Calu3 (cell line): ENCODE measurements at regions not wholly inside any gene's neighbourhood (a gene's known extent, or its start where the extent isn't known, plus 50 kb on each side); places are given as distances from the start of the nearest gene placed in this dataset.

Experiments
- BruUV-seq: library from RNA; stranded (reverse); fragments of 400-500 nt; replicated peaks from 2 replicates; lab custom pipeline; 2021; lab: Mats Ljungman, UMichigan
- CTCF ChIA-PET: fragments of 300-600 bp; sonication (Branson Sonifier 250); formaldehyde crosslinking; loops from one replicate; lab custom pipeline; 2022; ENCODE audit warnings: antibody characterized with exemption; lab: Charles Lee
- DNase-seq: peaks from one replicate; pipeline ENCODE4 v3.0.0; 2022
- H3K27ac Mint-ChIP-seq: one replicate; pipeline ENCODE4 v1.8.0; 2022; ENCODE audit warnings: mixed read lengths; ENCODE audit not compliant: unreplicated experiment
- H3K27me3 Mint-ChIP-seq: one replicate; pipeline ENCODE4 v1.8.0; 2022; ENCODE audit warnings: mixed read lengths; ENCODE audit not compliant: unreplicated experiment
- H3K36me3 Mint-ChIP-seq: one replicate; pipeline ENCODE4 v1.8.0; 2022; ENCODE audit warnings: mild to moderate bottlenecking, moderate library complexity, mixed read lengths; ENCODE audit not compliant: insufficient read depth, unreplicated experiment
- H3K4me1 Mint-ChIP-seq: one replicate; pipeline ENCODE4 v1.8.0; 2022; ENCODE audit warnings: mild to moderate bottlenecking, low read depth, mixed read lengths; ENCODE audit not compliant: unreplicated experiment
- H3K4me3 Mint-ChIP-seq: one replicate; pipeline ENCODE4 v1.8.0; 2022; ENCODE audit warnings: mild to moderate bottlenecking, low read depth, moderate library complexity, mixed read lengths; ENCODE audit not compliant: unreplicated experiment
- H3K9me3 Mint-ChIP-seq: one replicate; pipeline ENCODE4 v1.8.0; 2022; ENCODE audit warnings: low read depth, mixed read lengths; ENCODE audit not compliant: unreplicated experiment
- CTCF ChIP-seq: fragments of 200-600 bp; IDR thresholded peaks from one replicate; pipeline ENCODE4 v1.8.0; 2022; ENCODE audit warnings: antibody characterized with exemption; ENCODE audit not compliant: unreplicated experiment
- intact Hi-C: fragments of 100-400 bp; cut with micrococcal nuclease; formaldehyde crosslinking; loops from one replicate; pipeline ENCODE4 v1.10.0; 2022; ENCODE audit not compliant: unreplicated experiment

DNA sequence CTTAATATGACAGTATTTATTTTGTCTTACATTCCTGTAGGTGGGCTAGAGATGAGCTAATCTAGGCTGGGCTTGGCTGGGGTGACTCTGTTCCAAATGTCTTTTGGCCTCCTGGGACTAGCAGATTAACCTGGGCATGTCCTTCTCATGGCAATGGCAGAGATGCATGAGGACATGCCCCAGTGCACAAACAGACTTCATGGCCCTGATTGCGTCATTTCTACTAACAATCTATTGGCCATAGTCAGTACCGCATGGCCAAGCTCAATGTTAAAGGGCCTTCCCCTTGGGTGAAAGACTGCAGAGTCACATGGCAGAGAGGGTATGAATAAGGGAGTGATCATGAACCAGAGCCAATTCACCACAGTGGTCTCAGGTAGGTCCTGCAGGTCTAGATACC lies 313.4 kb downstream of the MSX2 start:
- H3K27ac Mint-ChIP-seq: no peak overlapping the region
- TF ChIP-seq CTCF: no peak
- no peak overlapping the region for H3K4me3 Mint-ChIP-seq
- H3K36me3 Mint-ChIP-seq: peaks cover 2% of the 10 kb centered on the region
- DNase-seq: no peak
- intact Hi-C loops: no loop called here
- CTCF ChIA-PET: no interaction called here
- BruUV-seq: no TSS peak
- H3K4me1 Mint-ChIP-seq: no peaks in the 10 kb centered on the region
- no peaks in the 10 kb centered on the region for H3K27me3 Mint-ChIP-seq
- peaks cover 23% of the 10 kb centered on the region for H3K9me3 Mint-ChIP-seq

DNA sequence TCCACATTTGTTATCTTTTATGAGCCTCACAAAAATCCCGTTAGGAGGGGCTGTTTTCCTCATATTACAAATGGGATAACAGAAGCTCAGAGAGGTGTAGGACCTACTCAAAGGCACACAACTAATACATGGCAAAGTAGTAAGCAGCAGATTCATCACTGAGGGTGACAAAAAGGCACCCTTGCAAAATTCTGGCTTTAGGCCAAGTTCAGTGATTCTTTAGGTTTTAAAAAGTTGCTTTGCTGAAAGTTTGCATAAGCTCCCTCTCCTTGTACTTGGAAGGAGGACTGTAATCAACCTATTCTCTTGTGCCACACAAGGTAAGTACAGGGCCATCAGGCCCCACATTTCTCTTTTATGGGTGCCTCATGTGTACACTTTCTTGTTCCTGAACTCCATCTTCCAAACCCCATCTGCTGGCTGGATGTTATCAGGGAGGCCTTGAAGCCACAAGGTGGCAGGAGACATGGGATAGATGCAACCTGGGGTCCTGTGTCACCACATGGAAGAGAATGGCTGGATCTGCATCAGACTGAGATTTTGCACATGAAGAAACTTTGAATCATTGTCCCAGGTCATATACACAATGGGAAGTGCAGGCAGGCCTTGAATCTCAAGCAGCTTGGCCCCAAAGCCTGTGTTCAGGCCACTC lies 311.6 kb downstream of the MSX2 start:
- TF ChIP-seq CTCF: no peak
- no TSS peak for BruUV-seq
- H3K27me3 Mint-ChIP-seq: no peaks in the 10 kb centered on the region
- H3K36me3 Mint-ChIP-seq: no peaks in the 10 kb centered on the region
- DNase-seq: no peak
- H3K27ac Mint-ChIP-seq: no peak overlapping the region
- no peaks in the 10 kb centered on the region for H3K4me1 Mint-ChIP-seq
- CTCF ChIA-PET: no interaction called here
- no peak overlapping the region for H3K4me3 Mint-ChIP-seq
- peaks cover 28% of the 10 kb centered on the region for H3K9me3 Mint-ChIP-seq
- intact Hi-C loops: no loop called here

DNA sequence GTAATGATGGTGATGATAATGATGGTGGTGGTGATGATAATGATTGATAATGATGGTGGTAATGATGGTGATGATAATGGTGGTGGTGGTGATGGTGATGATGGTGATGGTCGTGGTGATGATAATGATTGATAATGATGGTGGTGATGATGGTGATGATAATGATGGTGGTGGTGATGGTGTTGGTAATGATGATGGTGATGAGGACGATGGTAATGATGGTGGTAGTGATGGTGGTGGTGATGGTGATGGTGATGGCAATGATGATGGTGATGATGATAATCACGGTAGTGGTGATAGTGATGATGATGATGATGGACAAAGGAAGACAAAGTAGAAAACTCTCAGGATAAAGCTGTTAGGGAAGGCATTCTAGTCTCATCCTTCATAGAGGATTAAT lies 310.5 kb downstream of the MSX2 start:
- BruUV-seq: no TSS peak
- Mint-ChIP-seq H3K4me1 (no peaks in the 10 kb centered on the region), H3K36me3 (no peaks in the 10 kb centered on the region), H3K27ac (no peak overlapping the region), H3K4me3 (no peak overlapping the region), H3K9me3 (peaks cover 29% of the 10 kb centered on the region), H3K27me3 (no peaks in the 10 kb centered on the region)
- CTCF ChIA-PET: no interaction called here
- TF ChIP-seq CTCF: no peak
- DNase-seq: no peak
- intact Hi-C loops: no loop called here

GRCh38 chr5:175032741-175033151 lies 308.4 kb downstream of the MSX2 start:
- TF ChIP-seq CTCF: no peak
- H3K4me3 Mint-ChIP-seq: no peak overlapping the region
- DNase-seq: no peak
- no peaks in the 10 kb centered on the region for H3K36me3 Mint-ChIP-seq
- H3K4me1 Mint-ChIP-seq: no peaks in the 10 kb centered on the region
- H3K27ac Mint-ChIP-seq: no peak overlapping the region
- intact Hi-C loops: no loop called here
- BruUV-seq: no TSS peak
- H3K27me3 Mint-ChIP-seq: no peaks in the 10 kb centered on the region
- CTCF ChIA-PET: no interaction called here
- peaks cover 25% of the 10 kb centered on the region for H3K9me3 Mint-ChIP-seq
